HEK293 (cell line): ENCODE measurements at regions not wholly inside any gene's neighbourhood (a gene's known extent, or its start where the extent isn't known, plus 50 kb on each side); places are given as distances from the start of the nearest gene placed in this dataset.

Experiments
- CTCF ChIP-seq: fragments of 450-650 bp; formaldehyde crosslinking; IDR thresholded peaks from 2 replicates; pipeline ENCODE4 v1.5.1; 2016; ENCODE audit warnings: missing biosample characterization, missing genetic modification characterization
- MZF1 ChIP-seq: fragments of 450-650 bp; formaldehyde crosslinking; IDR thresholded peaks from 2 replicates; pipeline ENCODE4 v1.5.1; 2017; ENCODE audit warnings: missing biosample characterization, missing genetic modification characterization, borderline replicate concordance
- PRDM2 ChIP-seq: fragments of 450-650 bp; formaldehyde crosslinking; IDR thresholded peaks from 2 replicates; pipeline ENCODE4 v1.5.1; 2016; ENCODE audit warnings: missing biosample characterization, missing genetic modification characterization, borderline replicate concordance
- SP2 ChIP-seq: fragments of 450-650 bp; formaldehyde crosslinking; IDR thresholded peaks from 2 replicates; pipeline ENCODE4 v1.5.1; 2016; ENCODE audit warnings: missing biosample characterization, missing genetic modification characterization
- YY1 ChIP-seq: fragments of 450-650 bp; formaldehyde crosslinking; IDR thresholded peaks from 2 replicates; pipeline ENCODE4 v1.5.1; 2018; ENCODE audit warnings: missing biosample characterization, missing genetic modification characterization
- ZBTB7A ChIP-seq: fragments of 450-650 bp; formaldehyde crosslinking; IDR thresholded peaks from 2 replicates; pipeline ENCODE4 v1.5.1; 2016; ENCODE audit warnings: low read depth, missing biosample characterization, missing genetic modification characterization
- ZNF311 ChIP-seq: fragments of 450-650 bp; formaldehyde crosslinking; IDR thresholded peaks from 2 replicates; pipeline ENCODE4 v1.5.1; 2017; ENCODE audit warnings: missing biosample characterization, missing genetic modification characterization, borderline replicate concordance
- ZNF596 ChIP-seq: fragments of 450-650 bp; IDR thresholded peaks from 2 replicates; pipeline ENCODE4 v1.5.0; 2018; ENCODE audit warnings: missing biosample characterization, mild to moderate bottlenecking, missing genetic modification characterization, moderate library complexity
- ZNF624 ChIP-seq: fragments of 450-650 bp; formaldehyde crosslinking; IDR thresholded peaks from 2 replicates; pipeline ENCODE4 v1.5.1; 2017; ENCODE audit warnings: missing biosample characterization, missing genetic modification characterization
- ZSCAN16 ChIP-seq: fragments of 450-650 bp; formaldehyde crosslinking; IDR thresholded peaks from 2 replicates; pipeline ENCODE4 v1.5.1; 2016; ENCODE audit warnings: missing biosample characterization, missing genetic modification characterization
- TF ChIP-seq, protein P1 (sequence below): fragments of 450-650 bp; formaldehyde crosslinking; IDR thresholded peaks from 2 replicates; pipeline ENCODE4 v1.5.1; 2017; ENCODE audit warnings: missing biosample characterization, missing genetic modification characterization
- TF ChIP-seq, protein P2 (sequence below): fragments of 450-650 bp; IDR thresholded peaks from 2 replicates; pipeline ENCODE4 v1.5.1; 2018; ENCODE audit warnings: missing biosample characterization, missing genetic modification characterization
- TF ChIP-seq, protein P3 (sequence below): sonication (generic); formaldehyde crosslinking; IDR thresholded peaks from 2 replicates; pipeline ENCODE4 v1.8.1; 2022; ENCODE audit warnings: mild to moderate bottlenecking, moderate library complexity, missing genetic modification reagents

DNA sequence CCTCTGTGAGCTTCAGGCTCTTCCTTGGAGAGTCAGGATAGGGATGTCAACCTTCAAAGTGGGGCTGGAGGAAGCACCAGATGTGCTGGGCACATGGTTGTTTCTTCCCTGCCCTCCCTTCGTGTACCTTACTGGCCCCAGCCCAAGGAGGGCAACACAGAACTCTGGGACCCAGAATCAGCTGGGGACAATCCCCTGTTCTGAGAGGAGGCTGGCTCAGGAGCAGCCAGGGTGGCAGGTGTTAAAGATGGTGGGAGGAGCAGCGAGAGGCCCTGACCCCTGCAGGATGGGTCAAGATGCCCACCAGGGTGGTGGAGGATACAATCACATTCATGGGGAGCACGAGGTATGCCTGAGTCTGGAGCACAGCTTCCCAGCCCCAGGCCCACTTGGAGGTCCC, 300.4 kb downstream of the ABCC12 start:
- TF ChIP-seq CTCF (tag by site-specific recombination) (no peak), ZBTB7A (tag by site-specific recombination) (no peak), PRDM2 (tag by site-specific recombination) (no peak), ZNF311 (tag by site-specific recombination) (no peak), SP2 (no peak), ZNF624 (tag by site-specific recombination) (no peak), MZF1 (tag by site-specific recombination) (no peak), ZNF596 (tag by site-specific recombination) (no peak), YY1 (tag by site-specific recombination) (no peak), ZSCAN16 (tag by site-specific recombination) (no peak)
- TF ChIP-seq, protein P1, sequence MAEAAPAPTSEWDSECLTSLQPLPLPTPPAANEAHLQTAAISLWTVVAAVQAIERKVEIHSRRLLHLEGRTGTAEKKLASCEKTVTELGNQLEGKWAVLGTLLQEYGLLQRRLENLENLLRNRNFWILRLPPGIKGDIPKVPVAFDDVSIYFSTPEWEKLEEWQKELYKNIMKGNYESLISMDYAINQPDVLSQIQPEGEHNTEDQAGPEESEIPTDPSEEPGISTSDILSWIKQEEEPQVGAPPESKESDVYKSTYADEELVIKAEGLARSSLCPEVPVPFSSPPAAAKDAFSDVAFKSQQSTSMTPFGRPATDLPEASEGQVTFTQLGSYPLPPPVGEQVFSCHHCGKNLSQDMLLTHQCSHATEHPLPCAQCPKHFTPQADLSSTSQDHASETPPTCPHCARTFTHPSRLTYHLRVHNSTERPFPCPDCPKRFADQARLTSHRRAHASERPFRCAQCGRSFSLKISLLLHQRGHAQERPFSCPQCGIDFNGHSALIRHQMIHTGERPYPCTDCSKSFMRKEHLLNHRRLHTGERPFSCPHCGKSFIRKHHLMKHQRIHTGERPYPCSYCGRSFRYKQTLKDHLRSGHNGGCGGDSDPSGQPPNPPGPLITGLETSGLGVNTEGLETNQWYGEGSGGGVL (tag by site-specific recombination), result no peak
- TF ChIP-seq, protein P2, sequence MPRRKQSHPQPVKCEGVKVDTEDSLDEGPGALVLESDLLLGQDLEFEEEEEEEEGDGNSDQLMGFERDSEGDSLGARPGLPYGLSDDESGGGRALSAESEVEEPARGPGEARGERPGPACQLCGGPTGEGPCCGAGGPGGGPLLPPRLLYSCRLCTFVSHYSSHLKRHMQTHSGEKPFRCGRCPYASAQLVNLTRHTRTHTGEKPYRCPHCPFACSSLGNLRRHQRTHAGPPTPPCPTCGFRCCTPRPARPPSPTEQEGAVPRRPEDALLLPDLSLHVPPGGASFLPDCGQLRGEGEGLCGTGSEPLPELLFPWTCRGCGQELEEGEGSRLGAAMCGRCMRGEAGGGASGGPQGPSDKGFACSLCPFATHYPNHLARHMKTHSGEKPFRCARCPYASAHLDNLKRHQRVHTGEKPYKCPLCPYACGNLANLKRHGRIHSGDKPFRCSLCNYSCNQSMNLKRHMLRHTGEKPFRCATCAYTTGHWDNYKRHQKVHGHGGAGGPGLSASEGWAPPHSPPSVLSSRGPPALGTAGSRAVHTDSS (tag by site-specific recombination), result no peak
- TF ChIP-seq, protein P3, sequence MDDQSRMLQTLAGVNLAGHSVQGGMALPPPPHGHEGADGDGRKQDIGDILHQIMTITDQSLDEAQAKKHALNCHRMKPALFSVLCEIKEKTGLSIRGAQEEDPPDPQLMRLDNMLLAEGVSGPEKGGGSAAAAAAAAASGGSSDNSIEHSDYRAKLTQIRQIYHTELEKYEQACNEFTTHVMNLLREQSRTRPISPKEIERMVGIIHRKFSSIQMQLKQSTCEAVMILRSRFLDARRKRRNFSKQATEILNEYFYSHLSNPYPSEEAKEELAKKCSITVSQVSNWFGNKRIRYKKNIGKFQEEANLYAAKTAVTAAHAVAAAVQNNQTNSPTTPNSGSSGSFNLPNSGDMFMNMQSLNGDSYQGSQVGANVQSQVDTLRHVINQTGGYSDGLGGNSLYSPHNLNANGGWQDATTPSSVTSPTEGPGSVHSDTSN (CRISPR knock-in tag), result no peak
